HG03571 (cell line): ENCODE measurements at regions not wholly inside any gene's neighbourhood (a gene's known extent, or its start where the extent isn't known, plus 50 kb on each side); places are given as distances from the start of the nearest gene placed in this dataset.

Experiments
- ATAC-seq: cut with Tn5 transposase; IDR thresholded peaks from one replicate; pipeline ENCODE4 v1.9.1; 2021; ENCODE audit not compliant: unreplicated experiment

DNA sequence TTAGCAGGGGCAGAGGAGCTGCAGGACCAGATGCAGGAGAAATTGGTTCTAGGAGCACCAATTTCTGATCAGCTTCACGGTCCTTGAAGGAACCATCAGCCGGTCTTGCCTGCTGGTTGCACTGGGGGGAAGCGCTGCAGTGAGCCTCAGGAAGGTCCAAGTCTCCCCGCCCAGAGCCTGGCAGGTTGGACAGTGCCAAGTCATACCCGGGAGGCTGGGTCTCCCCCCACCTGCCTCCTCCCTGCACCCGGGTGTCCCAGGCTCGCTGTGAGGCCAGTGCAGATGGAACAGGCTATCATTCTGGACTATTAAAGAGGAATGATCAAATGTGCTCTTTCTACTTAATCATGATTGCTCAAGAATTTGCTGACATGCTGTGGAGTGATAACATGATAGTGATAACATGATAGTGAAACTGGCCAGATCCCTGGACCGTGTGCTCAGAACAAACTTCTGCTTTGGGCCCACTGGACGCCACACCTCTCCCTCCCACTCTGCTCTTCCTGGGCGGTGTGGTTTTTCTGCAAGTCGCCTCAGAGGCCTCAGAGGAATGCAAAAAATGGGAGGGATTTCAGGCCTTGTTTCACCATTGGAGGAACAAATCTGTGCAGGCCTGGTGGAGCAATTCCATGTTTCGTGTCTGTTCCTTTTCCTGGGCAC lies 236.0 kb downstream of the IRF8 start:
- ATAC-seq = no peak

DNA sequence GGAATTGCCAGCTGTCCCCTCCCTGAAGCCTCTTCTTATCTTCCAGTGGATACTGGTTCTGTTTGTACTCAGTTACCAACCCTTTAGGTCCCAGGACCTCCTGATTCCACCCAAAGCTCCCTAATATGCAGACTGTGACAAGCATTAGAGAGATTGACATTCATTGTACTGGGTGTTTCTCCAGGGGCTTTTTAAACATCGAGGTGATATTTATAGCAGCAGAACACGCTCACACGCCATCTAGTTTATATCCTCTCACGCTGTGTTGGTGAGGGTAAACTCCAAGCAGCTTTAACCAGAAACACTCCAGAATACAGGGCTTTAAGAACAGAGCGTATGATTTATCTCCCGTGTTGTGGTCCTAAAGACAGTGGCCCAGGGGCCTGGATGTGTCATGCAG lies 238.4 kb downstream of the IRF8 start:
- ATAC-seq = no peak

- no peak for ATAC-seq
Observed at GRCh38 chr16:86138121-86139085, 239.4 kb downstream of the IRF8 start.

DNA sequence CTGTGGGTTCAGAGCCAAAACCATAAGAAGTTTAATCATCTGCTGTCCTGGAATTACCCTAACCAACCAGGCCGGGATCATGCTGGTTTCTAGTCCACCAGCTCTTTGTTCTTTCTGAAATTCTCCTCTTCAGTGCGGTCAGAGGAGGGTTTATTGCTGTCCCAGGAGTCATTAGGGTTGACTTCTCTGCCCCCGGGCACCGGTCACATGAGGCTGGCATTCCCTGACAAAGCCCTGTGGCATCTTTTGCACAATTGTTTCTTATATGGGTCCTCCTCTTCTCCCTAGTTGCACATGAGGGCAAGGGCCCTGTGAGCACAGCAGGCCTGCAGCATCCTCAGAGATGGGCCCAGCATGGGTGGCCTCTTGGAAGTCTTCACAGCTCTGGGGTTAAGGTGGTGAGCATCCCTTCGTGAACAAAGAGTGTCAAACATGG lies 243.9 kb downstream of the IRF8 start:
- ATAC-seq = no peak

- no peak for ATAC-seq
Observed at GRCh38 chr16:86143666-86144065, 244.7 kb downstream of the IRF8 start.

- ATAC-seq = no peak
Observed at GRCh38 chr16:86145669-86146068, 246.7 kb downstream of the IRF8 start.

DNA sequence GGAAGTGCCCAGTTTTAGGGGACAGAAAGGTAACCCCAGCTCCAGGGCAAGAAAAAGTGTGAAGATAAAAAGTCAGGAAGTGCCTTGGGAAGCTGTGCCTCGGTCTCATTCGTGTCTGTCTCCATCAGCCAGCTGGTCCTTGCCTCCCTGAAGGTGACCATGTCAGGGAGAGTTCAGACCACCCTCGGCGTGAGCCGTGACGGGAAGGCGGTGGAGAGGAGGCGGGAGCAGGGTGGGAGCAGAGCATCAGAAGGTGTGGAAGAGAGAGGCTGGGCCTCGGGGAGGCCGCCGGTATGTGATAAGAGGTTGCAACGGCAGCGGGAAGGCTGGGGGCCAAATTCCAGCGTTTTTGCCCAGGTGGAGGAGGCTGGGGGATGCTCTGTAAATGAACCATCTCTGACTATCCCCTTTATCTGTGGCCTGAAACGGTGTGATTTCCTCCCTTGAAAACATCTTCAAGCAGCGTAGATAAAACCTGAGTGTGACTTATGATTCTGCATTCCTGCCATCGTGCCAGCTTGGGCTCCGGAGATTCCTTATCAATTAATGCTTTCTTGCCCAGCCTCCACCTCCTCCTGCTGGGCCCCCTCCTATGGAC lies 251.8 kb downstream of the IRF8 start:
- ATAC-seq = no peak

DNA sequence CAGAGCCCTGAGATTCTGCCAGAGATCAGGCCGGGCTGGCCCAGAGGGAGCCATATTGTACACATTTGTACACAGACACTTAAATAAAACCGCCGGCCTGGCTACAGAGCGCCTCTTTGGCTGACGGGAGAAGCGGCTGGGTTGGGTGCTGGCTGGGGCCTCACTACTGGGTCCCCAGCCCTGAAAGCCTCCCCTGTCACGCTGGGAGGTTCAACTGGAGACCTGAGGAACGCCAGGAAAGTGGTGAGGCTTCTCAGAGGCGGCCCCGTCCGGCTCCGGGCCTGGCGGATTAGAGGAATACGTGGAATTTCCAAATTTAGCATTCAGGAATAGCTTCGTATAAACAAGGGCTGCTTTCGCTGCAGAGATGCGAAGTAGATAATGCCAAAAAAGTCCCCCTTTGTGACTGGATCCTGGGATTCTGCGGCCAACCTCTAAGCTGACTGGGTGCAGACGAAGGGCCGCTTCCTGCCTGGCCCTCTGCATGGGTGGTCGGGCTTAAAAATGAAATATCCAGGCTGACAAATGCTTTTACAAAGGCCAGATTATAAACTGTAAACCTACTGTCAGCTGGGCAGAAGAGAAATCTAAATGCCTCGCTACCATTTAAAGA lies 252.4 kb downstream of the IRF8 start:
- no peak for ATAC-seq

DNA sequence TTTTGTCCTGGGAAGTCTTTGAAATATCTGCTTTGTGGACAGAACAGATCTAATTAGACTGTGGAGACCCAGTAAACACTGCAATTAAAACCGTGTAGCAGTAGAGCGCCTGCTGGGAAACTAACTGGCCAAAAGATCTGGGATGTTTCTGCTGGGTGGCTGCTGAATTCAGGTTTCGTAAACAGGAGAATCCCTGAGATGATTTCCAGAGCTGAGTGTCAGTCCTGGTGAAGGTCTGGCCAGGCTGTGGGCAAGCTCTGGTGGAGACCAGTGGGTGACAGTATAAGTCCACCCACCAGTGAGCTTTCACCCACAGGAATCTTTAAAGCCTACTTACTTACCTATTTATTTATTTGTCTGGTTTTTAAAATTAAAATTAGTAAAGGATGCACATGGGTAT lies 257.2 kb downstream of the IRF8 start:
- no peak for ATAC-seq

GRCh38 chr16:86157616-86158247 lies 258.8 kb downstream of the IRF8 start:
- ATAC-seq = no peak

DNA sequence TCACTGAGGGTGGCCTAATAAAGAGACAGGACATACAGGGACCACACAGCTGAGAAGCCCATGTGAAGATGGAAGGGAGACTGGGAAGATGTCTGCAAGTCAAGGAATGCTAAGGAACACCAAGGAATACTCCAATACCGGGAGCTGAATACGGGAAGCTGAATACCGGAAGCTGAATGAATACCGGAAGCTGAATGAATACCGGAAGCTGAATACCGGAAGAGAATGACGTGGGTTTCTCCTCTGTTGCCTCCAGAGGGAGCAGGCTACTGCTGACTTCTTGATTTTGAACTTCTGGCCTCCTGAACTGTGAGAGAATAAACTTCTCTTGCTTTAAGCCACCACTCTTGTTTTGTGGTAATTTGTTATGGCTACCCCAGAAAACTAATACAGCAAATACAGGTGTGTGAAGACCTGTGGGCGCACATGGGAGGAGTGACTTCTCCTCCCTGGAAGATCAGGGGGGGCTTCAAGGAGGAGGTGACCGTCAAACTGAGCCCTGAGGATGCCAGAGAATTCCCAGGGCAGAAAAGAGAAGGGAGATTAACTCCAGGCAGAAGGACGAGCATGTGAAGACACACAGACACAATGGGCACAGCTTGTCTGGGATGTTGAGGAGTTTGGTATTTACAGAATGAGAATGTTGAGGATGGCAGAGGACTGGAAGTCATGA lies 259.9 kb downstream of the IRF8 start:
- ATAC-seq = no peak

GRCh38 chr16:86165479-86165878 lies 266.5 kb downstream of the IRF8 start:
- no peak for ATAC-seq

DNA sequence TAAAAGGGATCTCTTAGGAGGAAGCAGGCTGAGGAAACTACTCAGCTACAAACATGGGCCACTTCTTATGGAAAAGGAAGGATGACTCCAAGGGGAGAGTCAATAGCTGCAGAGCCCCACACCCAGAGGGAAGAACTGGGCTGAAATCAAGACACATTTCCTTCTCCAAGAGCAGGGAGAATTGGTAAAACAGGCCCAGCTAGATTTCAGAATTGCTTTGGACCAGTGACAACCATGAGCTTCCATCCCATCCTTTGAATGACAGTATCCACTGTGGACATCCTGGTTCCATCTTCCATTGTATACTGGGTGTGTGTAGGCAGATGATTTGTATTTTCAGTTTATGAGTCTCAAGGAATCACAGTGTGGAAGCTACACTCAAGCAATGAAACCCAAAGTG lies 267.5 kb downstream of the IRF8 start:
- no peak for ATAC-seq

DNA sequence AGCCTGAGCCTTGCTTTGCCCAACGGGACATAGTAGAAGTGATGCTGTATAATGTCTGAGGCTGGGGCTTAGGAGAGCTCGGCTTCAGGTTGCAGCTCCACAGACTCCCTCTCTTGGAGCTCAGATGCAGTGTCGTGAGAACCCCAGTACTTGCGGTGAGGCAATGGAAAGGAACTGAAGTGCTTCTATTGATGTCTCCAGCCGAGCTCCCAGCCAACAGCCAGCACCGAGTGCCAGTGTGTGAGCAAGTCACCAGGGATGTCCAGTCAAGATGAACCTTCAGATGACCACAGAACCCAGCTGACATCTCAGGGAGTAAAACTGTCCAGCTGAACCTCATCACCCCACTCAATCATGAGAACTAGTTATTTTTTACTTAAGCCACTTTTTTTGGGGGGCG lies 268.1 kb downstream of the IRF8 start:
- ATAC-seq = no peak

DNA sequence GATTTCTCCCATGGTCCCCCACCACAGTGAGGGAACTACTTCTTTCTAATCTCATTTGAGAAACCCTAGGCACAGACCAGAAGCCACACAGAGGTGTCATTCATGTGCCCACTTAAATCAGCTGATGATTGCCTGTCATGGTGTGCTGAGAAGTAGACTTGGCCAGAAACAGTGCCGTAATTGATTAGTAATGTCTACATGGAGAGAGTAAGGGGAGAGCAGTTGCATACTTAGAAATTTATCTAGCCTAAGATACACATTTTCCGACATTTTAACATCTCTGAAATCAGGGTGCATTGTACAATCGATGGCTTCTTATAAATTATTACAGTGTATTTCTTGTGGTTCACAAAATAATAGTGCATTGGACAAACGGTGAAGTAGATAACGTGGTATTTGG lies 271.8 kb downstream of the IRF8 start:
- ATAC-seq = no peak

DNA sequence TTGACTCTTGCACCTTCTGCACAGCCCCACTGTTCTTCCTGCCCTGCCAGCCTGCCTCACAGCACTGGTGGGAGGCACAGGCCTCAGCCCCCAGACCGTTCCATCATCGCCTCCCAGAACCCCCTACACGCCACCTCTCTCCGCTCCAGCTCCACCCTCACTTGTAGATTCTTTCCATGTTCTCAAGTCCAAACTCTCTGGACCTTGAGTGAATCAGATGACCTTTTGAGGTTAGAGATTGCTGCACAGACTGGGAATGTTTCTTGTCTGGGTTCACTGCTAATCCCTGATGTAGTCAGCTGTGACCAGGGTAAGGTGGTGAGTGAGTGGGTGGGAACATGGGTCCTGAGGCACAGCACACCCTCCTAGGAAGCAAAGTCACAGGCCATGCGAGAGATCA lies 272.4 kb downstream of the IRF8 start:
- ATAC-seq = no peak

- no peak for ATAC-seq
Observed at GRCh38 chr16:86175816-86176215, 276.9 kb downstream of the IRF8 start.

- no peak for ATAC-seq
Observed at GRCh38 chr16:86176462-86176861, 277.5 kb downstream of the IRF8 start.

DNA sequence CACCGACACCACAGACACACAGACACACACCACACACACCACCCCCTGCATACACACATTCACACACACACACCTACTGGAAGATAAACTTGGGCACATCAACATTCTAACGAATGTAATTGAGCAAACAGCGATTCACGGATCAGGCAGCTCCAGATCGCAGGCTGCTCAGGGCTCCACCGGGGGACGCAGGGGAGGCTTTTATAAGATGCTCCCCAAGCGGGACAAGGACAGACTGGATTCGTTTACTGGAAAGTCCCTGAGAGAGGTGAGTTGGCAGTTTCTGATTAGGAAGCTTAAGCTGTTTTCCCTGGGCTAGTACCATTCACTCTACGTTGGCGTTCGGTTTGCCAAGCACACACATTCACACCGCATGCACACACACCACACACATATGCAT lies 281.3 kb downstream of the IRF8 start:
- no peak for ATAC-seq

- no peak for ATAC-seq
Observed at GRCh38 chr16:86180780-86181179, 281.8 kb downstream of the IRF8 start.
